HCT116 (cell line): ENCODE measurements at regions not wholly inside any gene's neighbourhood (a gene's known extent, or its start where the extent isn't known, plus 50 kb on each side); places are given as distances from the start of the nearest gene placed in this dataset.

ENCODE experiments used
- ATAC-seq: fragments of 200-7000 bp; cut with Tn5 transposase; 2 replicates; pipeline ENCODE4 v1.9.1; 2020; ENCODE audit warnings: mild to moderate bottlenecking, moderate library complexity
- BruUV-seq: library from RNA; stranded (reverse); fragments of 400-500 nt; replicated peaks from 2 replicates; lab custom pipeline; 2021; lab: Mats Ljungman, UMichigan
- CTCF ChIA-PET: fragments of 300-600 bp; sonication (Branson Sonifier 250); formaldehyde crosslinking; loops from one replicate; lab custom pipeline; 2021; ENCODE audit warnings: antibody characterized with exemption; lab: Charles Lee
- POLR2A ChIA-PET: fragments of 300-600, 350-600 bp; sonication (Branson Sonifier 250); formaldehyde crosslinking; loops from one replicate; lab custom pipeline; 2021; ENCODE audit warnings: antibody characterized with exemption; lab: Charles Lee
- RAD21 ChIA-PET, 2 experiments: fragments of 300-600 bp; sonication (Branson Sonifier 250); formaldehyde crosslinking; loops; one replicate each; lab custom pipeline; 2023; ENCODE audit warnings: low total read pairs in 2 of 2; ENCODE audit not compliant: uncharacterized antibody in 2 of 2, unreplicated experiment in 2 of 2, low non-redundant PET in 1 of 2; lab: Charles Lee
- DNase-seq: peaks from one replicate; pipeline ENCODE4 v3.0.0-alpha.2; 2010; ENCODE audit warnings: low read depth, low spot score
- H2AFZ ChIP-seq: fragments of 200-600 bp; shearing (Covaris generic), sonication (generic); 2 replicates; pipeline ENCODE4 v1.6.1; 2017; ENCODE audit warnings: low read depth, mixed run types, mixed read lengths, antibody characterized with exemption, low read length; ENCODE audit not compliant: poor library complexity, severe bottlenecking
- H3K27ac ChIP-seq: 2 replicates; pipeline ENCODE4 v1.5.1; 2012; ENCODE audit warnings: low read depth, low read length
- H3K27me3 ChIP-seq: fragments of 200-600 bp; sonication (generic); 2 replicates; pipeline ENCODE4 v1.6.1; 2016; ENCODE audit warnings: mixed run types, low read length, mixed read lengths; ENCODE audit not compliant: insufficient read depth
- H3K36me3 ChIP-seq, 2 experiments: fragments of 200-500 bp in 1 of 2; fragments of 200-600 bp in 1 of 2; sonication (Bioruptor generic) in 1 of 2; sonication (generic) in 1 of 2; 2 replicates each; pipeline versions ENCODE4 v1.5.1 to v1.6.1; 2014 to 2016; ENCODE audit warnings: low read length in 2 of 2, inconsistent platforms in 1 of 2, mixed read lengths in 1 of 2, mixed run types in 1 of 2; ENCODE audit not compliant: insufficient read depth in 2 of 2, control insufficient read depth in 1 of 2
- H3K4me1 ChIP-seq, 2 experiments: fragments of 200-600 bp in 1 of 2; sonication (generic) in 1 of 2; 2 replicates each; pipeline versions ENCODE4 v1.5.1 to v1.6.1; 2012 to 2017; ENCODE audit warnings: low read length in 2 of 2, inconsistent platforms in 1 of 2, mild to moderate bottlenecking in 1 of 2, mixed read lengths in 1 of 2, mixed run types in 1 of 2, moderate library complexity in 1 of 2; ENCODE audit not compliant: insufficient read depth in 2 of 2, control insufficient read depth in 1 of 2
- H3K4me2 ChIP-seq: fragments of 200-600 bp; sonication (generic); 2 replicates; pipeline ENCODE4 v1.6.1; 2017; ENCODE audit warnings: mixed run types, low read length, mixed read lengths
- H3K4me3 ChIP-seq, 2 experiments: fragments of 200-600 bp in 1 of 2; sonication (generic) in 1 of 2; replicated peaks in 1 of 2; 2 replicates each; pipeline ENCODE4 v1.5.1; 2011 to 2016; ENCODE audit warnings: low read length in 2 of 2, control low read depth in 1 of 2, low read depth in 1 of 2, mild to moderate bottlenecking in 1 of 2, mixed read lengths in 1 of 2, mixed run types in 1 of 2
- H3K79me2 ChIP-seq: fragments of 200-600 bp; sonication (generic); 2 replicates; pipeline ENCODE4 v1.6.1; 2017; ENCODE audit warnings: mild to moderate bottlenecking, mixed run types, low read length, moderate library complexity, mixed read lengths; ENCODE audit not compliant: insufficient read depth
- H3K9ac ChIP-seq: fragments of 200-600 bp; sonication (generic); 2 replicates; pipeline ENCODE4 v1.6.1; 2016; ENCODE audit warnings: low read length, mixed read lengths
- H3K9me2 ChIP-seq: fragments of 200-600 bp; sonication (generic), shearing (Covaris generic); 2 replicates; pipeline ENCODE4 v1.6.1; 2017; ENCODE audit warnings: mixed run types, mild to moderate bottlenecking, moderate library complexity; ENCODE audit not compliant: insufficient read depth
- H3K9me3 ChIP-seq, 2 experiments: fragments of 200-500 bp in 1 of 2; fragments of 200-600 bp in 1 of 2; sonication (Bioruptor generic) in 1 of 2; sonication (generic) in 1 of 2; 2 replicates each; pipeline ENCODE4 v1.6.1; 2014 to 2017; ENCODE audit warnings: low read length in 2 of 2, mixed read lengths in 2 of 2, inconsistent platforms in 1 of 2, low read depth in 1 of 2, mild to moderate bottlenecking in 1 of 2, mixed run types in 1 of 2, moderate library complexity in 1 of 2; ENCODE audit not compliant: control insufficient read depth in 1 of 2, insufficient read depth in 1 of 2
- H4K20me1 ChIP-seq: fragments of 200-600 bp; sonication (generic), shearing (Covaris generic); 2 replicates; pipeline ENCODE4 v1.6.1; 2017; ENCODE audit warnings: mixed run types, mild to moderate bottlenecking, moderate library complexity; ENCODE audit not compliant: insufficient read depth
- CBX3 ChIP-seq: IDR thresholded peaks from 2 replicates; pipeline ENCODE4 v1.6.1; 2012; ENCODE audit warnings: low read depth
- CEBPB ChIP-seq: IDR thresholded peaks from 2 replicates; pipeline ENCODE4 v1.6.1; 2012; ENCODE audit warnings: low read depth
- CTCF ChIP-seq, 3 experiments: fragments of 200-600 bp in 1 of 3; sonication (generic) in 1 of 3; IDR thresholded peaks in 2 of 3; conservative IDR thresholded peaks in 1 of 3; 2 replicates each; pipeline ENCODE4 v1.5.1; 2012 to 2017; ENCODE audit warnings: low read depth in 2 of 3, low read length in 2 of 3, antibody characterized with exemption in 1 of 3, borderline replicate concordance in 1 of 3, control low read depth in 1 of 3, mild to moderate bottlenecking in 1 of 3, mixed read lengths in 1 of 3, mixed run types in 1 of 3, moderate library complexity in 1 of 3; ENCODE audit not compliant: insufficient read depth in 1 of 3
- ELF1 ChIP-seq: IDR thresholded peaks from 2 replicates; pipeline ENCODE4 v1.6.1; 2012; ENCODE audit warnings: low read depth, borderline replicate concordance
- EZH2phosphoT487 ChIP-seq: fragments of 200-600 bp; IDR thresholded peaks from 2 replicates; pipeline ENCODE4 v1.6.1; 2018; ENCODE audit warnings: antibody characterized with exemption, borderline replicate concordance
- POLR2A ChIP-seq: IDR thresholded peaks from 2 replicates; pipeline ENCODE4 v1.7.0; 2011; ENCODE audit warnings: borderline replicate concordance; ENCODE audit not compliant: insufficient read depth, insufficient read length; ENCODE audit errors: extremely low read depth
- RAD21 ChIP-seq: IDR thresholded peaks from 2 replicates; pipeline ENCODE4 v1.6.1; 2012; ENCODE audit warnings: low read depth, mild to moderate bottlenecking
- SIN3A ChIP-seq: IDR thresholded peaks from 2 replicates; pipeline ENCODE4 v1.6.1; 2012; ENCODE audit warnings: low read depth
- SP1 ChIP-seq: IDR thresholded peaks from 2 replicates; pipeline ENCODE4 v1.6.1; 2012; ENCODE audit warnings: low read depth
- TCF7L2 ChIP-seq: IDR thresholded peaks from 2 replicates; pipeline ENCODE4 v1.7.0; 2011; ENCODE audit warnings: borderline replicate concordance, inconsistent platforms; ENCODE audit not compliant: insufficient read depth, insufficient read length; ENCODE audit errors: extremely low read depth
- YY1 ChIP-seq: IDR thresholded peaks from 2 replicates; pipeline ENCODE4 v1.6.1; 2011; ENCODE audit warnings: low read length, low read depth, moderate library complexity, mild to moderate bottlenecking; ENCODE audit not compliant: insufficient replicate concordance; ENCODE audit errors: extremely low read depth
- ZFX ChIP-seq: fragments of 450-650 bp; IDR thresholded peaks from 2 replicates; pipeline ENCODE4 v1.6.1; 2017
- ZNF274 ChIP-seq: fragments of 200-500 bp; sonication (Bioruptor generic); IDR thresholded peaks from 2 replicates; pipeline ENCODE4 v1.6.1; 2014; ENCODE audit warnings: mild to moderate bottlenecking, low read depth, low read length, inconsistent platforms
- intact Hi-C: fragments of 100-400 bp; cut with micrococcal nuclease; formaldehyde crosslinking; loops from 2 replicates; pipeline ENCODE4 v1.10.0; 2022
- TF ChIP-seq, protein P1 (sequence below): IDR thresholded peaks from 2 replicates; pipeline ENCODE4 v1.6.1; 2012; ENCODE audit warnings: low read depth

DNA sequence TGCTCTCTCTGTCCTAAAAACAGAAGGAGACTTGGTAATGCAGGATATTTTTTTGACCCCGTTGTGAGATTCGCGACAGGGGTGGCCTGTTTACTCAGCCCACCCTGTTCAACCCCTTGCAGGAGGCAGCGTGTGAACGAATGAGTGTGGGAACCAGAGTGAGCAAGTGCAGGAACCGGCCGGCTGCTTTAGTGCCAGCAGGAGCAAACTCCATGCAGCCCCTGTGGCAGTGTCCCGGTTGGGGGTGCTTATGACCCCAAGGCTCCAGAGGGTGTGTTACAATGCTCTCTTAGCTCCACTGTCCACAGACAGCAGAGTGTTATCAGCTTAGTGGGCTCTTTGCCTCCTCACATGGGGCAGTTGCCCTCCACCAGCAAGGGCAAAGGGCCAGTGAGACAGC, 225.2 kb downstream of the ETNK1 start (continued):
- no peak for TF ChIP-seq POLR2A
- TF ChIP-seq ZFX: no peak
- TF ChIP-seq CEBPB: no peak
- TF ChIP-seq RAD21: no peak
- TF ChIP-seq, protein P1, sequence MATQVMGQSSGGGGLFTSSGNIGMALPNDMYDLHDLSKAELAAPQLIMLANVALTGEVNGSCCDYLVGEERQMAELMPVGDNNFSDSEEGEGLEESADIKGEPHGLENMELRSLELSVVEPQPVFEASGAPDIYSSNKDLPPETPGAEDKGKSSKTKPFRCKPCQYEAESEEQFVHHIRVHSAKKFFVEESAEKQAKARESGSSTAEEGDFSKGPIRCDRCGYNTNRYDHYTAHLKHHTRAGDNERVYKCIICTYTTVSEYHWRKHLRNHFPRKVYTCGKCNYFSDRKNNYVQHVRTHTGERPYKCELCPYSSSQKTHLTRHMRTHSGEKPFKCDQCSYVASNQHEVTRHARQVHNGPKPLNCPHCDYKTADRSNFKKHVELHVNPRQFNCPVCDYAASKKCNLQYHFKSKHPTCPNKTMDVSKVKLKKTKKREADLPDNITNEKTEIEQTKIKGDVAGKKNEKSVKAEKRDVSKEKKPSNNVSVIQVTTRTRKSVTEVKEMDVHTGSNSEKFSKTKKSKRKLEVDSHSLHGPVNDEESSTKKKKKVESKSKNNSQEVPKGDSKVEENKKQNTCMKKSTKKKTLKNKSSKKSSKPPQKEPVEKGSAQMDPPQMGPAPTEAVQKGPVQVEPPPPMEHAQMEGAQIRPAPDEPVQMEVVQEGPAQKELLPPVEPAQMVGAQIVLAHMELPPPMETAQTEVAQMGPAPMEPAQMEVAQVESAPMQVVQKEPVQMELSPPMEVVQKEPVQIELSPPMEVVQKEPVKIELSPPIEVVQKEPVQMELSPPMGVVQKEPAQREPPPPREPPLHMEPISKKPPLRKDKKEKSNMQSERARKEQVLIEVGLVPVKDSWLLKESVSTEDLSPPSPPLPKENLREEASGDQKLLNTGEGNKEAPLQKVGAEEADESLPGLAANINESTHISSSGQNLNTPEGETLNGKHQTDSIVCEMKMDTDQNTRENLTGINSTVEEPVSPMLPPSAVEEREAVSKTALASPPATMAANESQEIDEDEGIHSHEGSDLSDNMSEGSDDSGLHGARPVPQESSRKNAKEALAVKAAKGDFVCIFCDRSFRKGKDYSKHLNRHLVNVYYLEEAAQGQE: no peak
- TF ChIP-seq, all 23 proteins: peak for 0

DNA sequence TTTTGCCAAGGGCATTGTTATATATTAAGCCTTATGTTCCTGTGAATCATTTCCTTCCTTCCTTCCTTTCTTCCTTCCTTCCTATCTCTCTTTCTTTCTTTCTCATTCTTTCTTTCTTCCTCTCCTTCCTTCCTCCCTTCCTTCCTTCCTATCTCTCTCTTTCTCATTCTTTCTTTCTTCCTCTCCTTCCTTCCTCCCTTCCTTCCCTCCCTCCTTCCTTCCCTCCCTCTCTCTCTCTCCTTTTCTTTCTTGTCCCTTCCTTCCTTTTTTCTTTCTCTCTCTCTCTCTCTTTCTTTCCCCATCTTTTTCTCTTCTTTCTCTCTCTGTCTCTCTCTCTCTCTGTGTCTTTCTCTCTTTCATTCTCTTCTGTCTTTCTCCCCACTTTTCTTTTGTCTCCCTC, 226.6 kb downstream of the ETNK1 start:
- POLR2A ChIA-PET: no interaction called here
- H3K9me3 ChIP-seq: no peaks in the 10 kb centered on the region
- TF ChIP-seq ZNF274 (no peak), POLR2A (no peak), SIN3A (no peak), CTCF (IDR thresholded peaks at IDR 0.05 in 2 of 3, conservative IDR thresholded peaks at IDR 0.05 in 1 of 3; ENCODE audit: borderline replicate concordance in 1 of 3, insufficient read depth in 1 of 3, low read depth in 2 of 3, low read length in 2 of 3) (no peak), TCF7L2 (no peak), RAD21 (no peak), ELF1 (no peak), EZH2phosphoT487 (no peak), YY1 (no peak), SP1 (no peak), CBX3 (no peak)
- TF ChIP-seq, protein P1: no peak
- H4K20me1 ChIP-seq: no peaks in the 10 kb centered on the region
- no peak overlapping the region for H2AFZ ChIP-seq
- no peaks in the 10 kb centered on the region for H3K9me2 ChIP-seq
- no peaks in the 10 kb centered on the region for H3K36me3 ChIP-seq
- no peak overlapping the region for H3K4me2 ChIP-seq
- BruUV-seq: no TSS peak
- intact Hi-C loops: loop anchor here (10.0 kb wide), 1 partner anchor 1743 kb away; no protein-coding TSS in a partner anchor
- CTCF ChIA-PET: no interaction called here
- no peak overlapping the region for H3K27ac ChIP-seq
- 0 out of 2 replicates have a peak, but pooled peaks cover 1% of the 10 kb centered on the region for H3K27me3 ChIP-seq
- DNase-seq (no peak), ATAC-seq (no peak)
- H3K9ac ChIP-seq: no peak overlapping the region
- RAD21 ChIA-PET: no interaction called here
- no peaks in the 10 kb centered on the region for H3K79me2 ChIP-seq
- H3K4me3 ChIP-seq: no peak overlapping the region
- H3K4me1 ChIP-seq: no peaks in the 10 kb centered on the region
